Gastroesophageal sphincter (tissue), 3 donors: ENCODE measurements at regions not wholly inside any gene's neighbourhood (a gene's known extent, or its start where the extent isn't known, plus 50 kb on each side); places are given as distances from the start of the nearest gene placed in this dataset.

Experiments
- CTCF ChIP-seq, 4 experiments: fragments of 200-600 bp in 2 of 4; fragments of 450-650 bp in 2 of 4; sonication (generic) in 1 of 4; IDR thresholded peaks; one replicate each; pipeline ENCODE4 v1.5.1; 2017 to 2019; ENCODE audit warnings: antibody characterized with exemption in 4 of 4, mild to moderate bottlenecking in 2 of 4, moderate library complexity in 2 of 4
- POLR2A ChIP-seq, 2 donors: fragments of 450-650 bp; IDR thresholded peaks; one replicate each; pipeline ENCODE4 v1.6.1; 2017; ENCODE audit warnings: antibody characterized with exemption in 2 of 2, mild to moderate bottlenecking in 2 of 2, moderate library complexity in 1 of 2
- POLR2AphosphoS5 ChIP-seq: sonication (generic); formaldehyde crosslinking; IDR thresholded peaks from one replicate; pipeline ENCODE4 v1.6.1; 2017; ENCODE audit warnings: antibody characterized with exemption

GRCh38 chr4:34718576-34719245 lies 1525.6 kb downstream of the ARAP2 start:
- TF ChIP-seq CTCF (IDR thresholded peaks at IDR 0.05) (no peak), POLR2AphosphoS5 (no peak), POLR2A (IDR thresholded peaks at IDR 0.05) (no peak)
